GM23338 (cell line): ENCODE measurements at regions not wholly inside any gene's neighbourhood (a gene's known extent, or its start where the extent isn't known, plus 50 kb on each side); places are given as distances from the start of the nearest gene placed in this dataset.

Experiments
- ATAC-seq: fragments of 200-7000 bp; cut with Tn5 transposase; 3 replicates; pipeline ENCODE4 v1.9.1; 2020
- DNase-seq: peaks from one replicate; pipeline ENCODE4 v3.0.0-alpha.2; 2015; ENCODE audit warnings: low spot score
- H2AFZ ChIP-seq: fragments of 200-600 bp; sonication (generic); 2 replicates; pipeline ENCODE4 v1.8.0; 2016; ENCODE audit warnings: antibody characterized with exemption, mild to moderate bottlenecking, moderate library complexity
- H3F3A ChIP-seq: fragments of 200-600 bp; sonication (generic); replicated peaks from 2 replicates; pipeline ENCODE4 v1.8.0; 2017; ENCODE audit warnings: antibody characterized with exemption, mixed run types, low read depth
- H3K27ac ChIP-seq: fragments of 200-600 bp; sonication (generic); 2 replicates; pipeline ENCODE4 v1.6.1; 2016; ENCODE audit warnings: low read depth
- H3K27me3 ChIP-seq: fragments of 200-600 bp; sonication (generic); 2 replicates; pipeline ENCODE4 v1.8.0; 2016; ENCODE audit warnings: mild to moderate bottlenecking, mixed run types, moderate library complexity; ENCODE audit not compliant: insufficient read depth
- H3K36me3 ChIP-seq: fragments of 200-600 bp; sonication (generic); 2 replicates; pipeline ENCODE4 v1.8.0; 2016; ENCODE audit warnings: mild to moderate bottlenecking; ENCODE audit not compliant: insufficient read depth
- H3K4me1 ChIP-seq: fragments of 200-600 bp; sonication (generic); 2 replicates; pipeline ENCODE4 v1.8.0; 2016; ENCODE audit warnings: mild to moderate bottlenecking, moderate library complexity; ENCODE audit not compliant: insufficient read depth
- H3K4me2 ChIP-seq: fragments of 200-600 bp; sonication (generic); 2 replicates; pipeline ENCODE4 v1.7.1; 2017; ENCODE audit warnings: mixed run types
- H3K4me3 ChIP-seq: fragments of 200-600 bp; sonication (generic); 2 replicates; pipeline ENCODE4 v1.6.1; 2016; ENCODE audit warnings: mixed run types
- H3K79me2 ChIP-seq: fragments of 200-600 bp; sonication (generic); replicated peaks from 2 replicates; pipeline ENCODE4 v1.8.0; 2017; ENCODE audit warnings: mild to moderate bottlenecking; ENCODE audit not compliant: insufficient read depth
- H3K9me2 ChIP-seq: fragments of 200-600 bp; sonication (generic); 2 replicates; pipeline ENCODE4 v1.8.0; 2017; ENCODE audit not compliant: insufficient read depth
- H4K20me1 ChIP-seq: fragments of 200-600 bp; sonication (generic); replicated peaks from 2 replicates; pipeline ENCODE4 v1.8.0; 2017; ENCODE audit warnings: mild to moderate bottlenecking; ENCODE audit not compliant: insufficient read depth
- H3K27ac Mint-ChIP-seq: 2 replicates; pipeline ENCODE4 v1.8.0; 2020; ENCODE audit warnings: inconsistent platforms, mild to moderate bottlenecking, moderate library complexity, mixed read lengths
- H3K27me3 Mint-ChIP-seq: 3 replicates; pipeline ENCODE4 v1.8.0; 2022; ENCODE audit warnings: low read depth, mild to moderate bottlenecking, moderate library complexity, mixed read lengths, inconsistent platforms; ENCODE audit not compliant: insufficient read depth, poor library complexity
- H3K36me3 Mint-ChIP-seq: 3 replicates; pipeline ENCODE4 v1.8.0; 2021; ENCODE audit warnings: low read depth, mild to moderate bottlenecking, inconsistent platforms, moderate library complexity, mixed read lengths
- H3K4me1 Mint-ChIP-seq: 3 replicates; pipeline ENCODE4 v1.8.0; 2020; ENCODE audit warnings: mild to moderate bottlenecking, inconsistent platforms, mixed read lengths
- H3K4me3 Mint-ChIP-seq: 3 replicates; pipeline ENCODE4 v1.8.0; 2021; ENCODE audit warnings: moderate library complexity, mild to moderate bottlenecking, inconsistent platforms, mixed read lengths
- H3K9me3 Mint-ChIP-seq: 3 replicates; pipeline ENCODE4 v1.8.0; 2020; ENCODE audit warnings: moderate library complexity, mild to moderate bottlenecking, inconsistent platforms, mixed read lengths
- ETS1 ChIP-seq: IDR thresholded peaks from 2 replicates; pipeline ENCODE4 v1.6.1; 2016; ENCODE audit warnings: antibody characterized with exemption
- EZH2phosphoT487 ChIP-seq: fragments of 200-600 bp; sonication (generic); IDR thresholded peaks from one replicate; pipeline ENCODE4 v1.8.1; 2018; ENCODE audit warnings: antibody characterized with exemption; ENCODE audit not compliant: unreplicated experiment
- JUNB ChIP-seq: IDR thresholded peaks from one replicate; pipeline ENCODE4 v1.6.1; 2016; ENCODE audit warnings: antibody characterized with exemption; ENCODE audit not compliant: unreplicated experiment
- POLR2AphosphoS5 ChIP-seq: IDR thresholded peaks from 2 replicates; pipeline ENCODE4 v1.6.1; 2016; ENCODE audit warnings: antibody characterized with exemption, low read depth
- REST ChIP-seq: IDR thresholded peaks from one replicate; pipeline ENCODE4 v1.6.1; 2018; ENCODE audit warnings: antibody characterized with exemption; ENCODE audit not compliant: unreplicated experiment
- STAT1 ChIP-seq: IDR thresholded peaks from one replicate; pipeline ENCODE4 v1.6.1; 2016; ENCODE audit warnings: antibody characterized with exemption; ENCODE audit not compliant: unreplicated experiment
- ZNF114 ChIP-seq: fragments of 250-450 bp; sonication (Bioruptor Pico); IDR thresholded peaks from 2 replicates; pipeline ENCODE4 v1.5.0; 2020; ENCODE audit warnings: mild to moderate bottlenecking, moderate library complexity
- ZNF331 ChIP-seq: fragments of 250-450 bp; sonication (Bioruptor Pico); IDR thresholded peaks from 2 replicates; pipeline ENCODE4 v1.5.0; 2020; ENCODE audit warnings: low read depth, mild to moderate bottlenecking, moderate library complexity
- ZNF462 ChIP-seq: fragments of 250-450 bp; sonication (Bioruptor Pico); IDR thresholded peaks from 2 replicates; pipeline ENCODE4 v1.5.0; 2020; ENCODE audit warnings: mild to moderate bottlenecking, moderate library complexity

DNA sequence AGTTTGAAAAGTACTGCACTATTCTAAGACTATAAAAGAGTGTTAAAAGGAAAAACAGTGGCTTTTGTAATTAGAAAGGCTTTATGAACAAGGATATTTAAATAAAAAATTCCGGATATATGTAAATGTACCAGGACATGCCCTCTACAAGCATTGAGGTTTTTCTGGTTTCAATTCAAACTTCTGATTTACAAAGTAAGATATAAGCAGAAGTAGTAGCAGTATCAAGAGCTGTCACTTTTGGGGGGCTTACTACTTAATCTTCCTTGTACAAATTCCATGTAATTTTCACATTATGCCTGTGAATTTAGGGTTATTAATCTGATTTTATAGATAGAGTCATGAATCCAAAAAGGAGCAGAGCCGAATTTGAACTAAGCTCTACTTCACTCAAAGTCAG lies 170.3 kb upstream of the ATP2B1 start (continued):
- TF ChIP-seq ZNF462 (CRISPR knock-in tag) (no peak), ZNF331 (CRISPR knock-in tag) (no peak), ZNF114 (no peak), POLR2AphosphoS5 (no peak)

- Histone ChIP-seq H3K4me3 (no peak overlapping the region), H4K20me1 (no peaks in the 10 kb centered on the region), H3K4me1 (peaks cover 6% of the 10 kb centered on the region), H2AFZ (no peak overlapping the region), H3K27ac (no peak overlapping the region), H3K4me2 (no peak overlapping the region), H3K36me3 (no peaks in the 10 kb centered on the region), H3F3A (no peaks in the 10 kb centered on the region), H3K27me3 (no peaks in the 10 kb centered on the region), H3K79me2 (no peaks in the 10 kb centered on the region), H3K9me2 (no peaks in the 10 kb centered on the region)
- H3K36me3 Mint-ChIP-seq: no peaks in the 10 kb centered on the region
- H3K4me3 Mint-ChIP-seq: no peak overlapping the region
- DNase-seq (no peak), ATAC-seq (no peak)
- H3K9me3 Mint-ChIP-seq: no peaks in the 10 kb centered on the region
- no peaks in the 10 kb centered on the region for H3K27me3 Mint-ChIP-seq
- H3K27ac Mint-ChIP-seq: no peak overlapping the region
- peaks cover 18% of the 10 kb centered on the region for H3K4me1 Mint-ChIP-seq
- TF ChIP-seq REST (no peak), JUNB (no peak), STAT1 (no peak), ETS1 (no peak), EZH2phosphoT487 (no peak)
Measured at GRCh38 chr12:89878327-89878726, 169.7 kb upstream of the ATP2B1 start.
